ENCODE measurements at regions not wholly inside any gene's neighbourhood (a gene's known extent, or its start where the extent isn't known, plus 50 kb on each side); places are given as distances from the start of the nearest gene placed in this dataset.
A peak's percentile ranks its signal among the peaks of the same experiment; 100 is the strongest.

DNA sequence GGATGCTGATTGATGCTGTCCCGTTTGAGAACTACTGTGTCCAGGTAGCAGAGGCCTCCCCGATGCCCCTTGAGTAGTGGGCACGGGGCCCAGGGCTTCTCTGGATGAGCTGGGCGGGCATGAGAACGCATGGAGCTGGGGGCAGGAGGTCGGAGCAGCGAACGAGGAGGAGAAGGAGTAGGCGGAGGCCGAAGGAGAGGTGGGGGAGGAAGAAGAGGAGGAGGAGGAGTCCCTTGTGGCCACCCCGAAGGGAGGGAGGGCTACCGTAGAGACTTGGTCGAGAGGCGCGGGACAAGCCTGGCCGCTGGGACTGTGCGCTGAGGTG, 62.9 kb downstream of the CRYBB2 start:
- H3K4me2 ChIP-seq (ENCODE audit: low read depth, low read length) = no peak overlapping the region
- no peaks in the 10 kb centered on the region for H3K9me3 ChIP-seq (ENCODE audit: control insufficient read depth, insufficient read depth, low read length)
- H2BK120ac ChIP-seq (ENCODE audit: low read depth, low read length) = no peak overlapping the region
- H4K8ac ChIP-seq (ENCODE audit: low read depth in 2 of 2, low read length in 2 of 2) = no peak overlapping the region
- ChIA-PET POLR2A (ENCODE audit: unreplicated experiment) (no interaction called here), CTCF (no interaction called here)
- H3K36me3 ChIP-seq (ENCODE audit: control insufficient read depth, insufficient read depth, low read length) = no peaks in the 10 kb centered on the region
- H3K9me1 ChIP-seq (ENCODE audit: insufficient read depth, low read length) = no peaks in the 10 kb centered on the region
- no peaks in the 10 kb centered on the region for H3K4me1 ChIP-seq (ENCODE audit: control insufficient read depth, insufficient read depth, low read length)
- no peak overlapping the region for H4K5ac ChIP-seq (ENCODE audit: low read depth, low read length)
- BruUV-seq (replicated peaks) = no TSS peak
- 2% methylated on average over 10 of the region's 17 CpGs; no CpG with 5 or more reads in 1 of the 2 experiments for WGBS, 2 experiments (ENCODE audit: extremely low coverage in 2 of 2, insufficient read length in 1 of 2)
- no peak overlapping the region for H2AFZ ChIP-seq (replicated peaks; ENCODE audit: low read length, poor library complexity)
- ATAC-seq (ENCODE audit: low read depth) = no peak; the same call in 1 of the 2 replicates
- no peak overlapping the region for H4K91ac ChIP-seq (ENCODE audit: insufficient read depth, low read depth, low read length)
- H3K27ac ChIP-seq (ENCODE audit: insufficient read depth, low read length) = no peak overlapping the region
- dilution Hi-C loops (cut with HindIII; ENCODE audit: low sequenced_read_pairs, unreplicated experiment) = no loop called here
- H3K9ac ChIP-seq (ENCODE audit: low read depth, low read length) = no peak overlapping the region
- no peak overlapping the region for H2BK5ac ChIP-seq (ENCODE audit: low read depth, low read length, poor library complexity, severe bottlenecking)
- H3K56ac ChIP-seq (ENCODE audit: extremely low read depth, insufficient read depth, low read length) = no peak overlapping the region
- no peak overlapping the region for H2BK20ac ChIP-seq (ENCODE audit: low read depth, low read length)
- TF ChIP-seq MXI1 (IDR thresholded peaks at IDR 0.05; ENCODE audit: borderline replicate concordance, low read depth, low read length) (no peak), POLR2A (IDR thresholded peaks at IDR 0.05; ENCODE audit: low read depth, low read length) (no peak), CHD1 (IDR thresholded peaks at IDR 0.05; ENCODE audit: low read depth, low read length) (no peak), RAD21 (IDR thresholded peaks at IDR 0.05; ENCODE audit: low read length) (no peak), RCOR1 (IDR thresholded peaks at IDR 0.05; ENCODE audit: insufficient replicate concordance, low read length) (no peak), BHLHE40 (IDR thresholded peaks at IDR 0.05; ENCODE audit: low read depth, low read length) (no peak), MAFK (IDR thresholded peaks at IDR 0.05; ENCODE audit: low read depth, low read length) (no peak), FOS (IDR thresholded peaks at IDR 0.05; ENCODE audit: low read depth, low read length) (no peak), RFX5 (IDR thresholded peaks at IDR 0.05; ENCODE audit: low read depth, low read length) (no peak), USF2 (IDR thresholded peaks at IDR 0.05; ENCODE audit: low read depth, low read length) (no peak), ELK1 (IDR thresholded peaks at IDR 0.05; ENCODE audit: borderline replicate concordance, low read depth, low read length) (no peak), NFE2L2 (IDR thresholded peaks at IDR 0.05; ENCODE audit: low read depth, low read length) (no peak), CEBPB (IDR thresholded peaks at IDR 0.05; ENCODE audit: low read depth, low read length) (no peak), SMC3 (IDR thresholded peaks at IDR 0.05; ENCODE audit: low read depth, low read length) (no peak)
- TF ChIP-seq, protein P1, sequence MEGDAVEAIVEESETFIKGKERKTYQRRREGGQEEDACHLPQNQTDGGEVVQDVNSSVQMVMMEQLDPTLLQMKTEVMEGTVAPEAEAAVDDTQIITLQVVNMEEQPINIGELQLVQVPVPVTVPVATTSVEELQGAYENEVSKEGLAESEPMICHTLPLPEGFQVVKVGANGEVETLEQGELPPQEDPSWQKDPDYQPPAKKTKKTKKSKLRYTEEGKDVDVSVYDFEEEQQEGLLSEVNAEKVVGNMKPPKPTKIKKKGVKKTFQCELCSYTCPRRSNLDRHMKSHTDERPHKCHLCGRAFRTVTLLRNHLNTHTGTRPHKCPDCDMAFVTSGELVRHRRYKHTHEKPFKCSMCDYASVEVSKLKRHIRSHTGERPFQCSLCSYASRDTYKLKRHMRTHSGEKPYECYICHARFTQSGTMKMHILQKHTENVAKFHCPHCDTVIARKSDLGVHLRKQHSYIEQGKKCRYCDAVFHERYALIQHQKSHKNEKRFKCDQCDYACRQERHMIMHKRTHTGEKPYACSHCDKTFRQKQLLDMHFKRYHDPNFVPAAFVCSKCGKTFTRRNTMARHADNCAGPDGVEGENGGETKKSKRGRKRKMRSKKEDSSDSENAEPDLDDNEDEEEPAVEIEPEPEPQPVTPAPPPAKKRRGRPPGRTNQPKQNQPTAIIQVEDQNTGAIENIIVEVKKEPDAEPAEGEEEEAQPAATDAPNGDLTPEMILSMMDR (conservative IDR thresholded peaks at IDR 0.05; ENCODE audit: low read depth, low read length) = no peak
- no peak overlapping the region for H3K4ac ChIP-seq (ENCODE audit: low read depth, low read length)
- H3K14ac ChIP-seq (replicated peaks; ENCODE audit: low read depth, low read length) = no peak overlapping the region
- no peaks in the 10 kb centered on the region for H3K79me1 ChIP-seq (ENCODE audit: low read depth in 1 of 2, low read length in 2 of 2)
- no peak overlapping the region for H3K23ac ChIP-seq (ENCODE audit: low read depth, low read length)
- H2AK5ac ChIP-seq (ENCODE audit: low read depth, low read length) = no peak overlapping the region
- no peak overlapping the region for H3K18ac ChIP-seq (ENCODE audit: low read depth, low read length)
- no peak overlapping the region for H3K4me3 ChIP-seq (ENCODE audit: insufficient read depth, low read depth, low read length)
- in situ Hi-C loops (cut with MboI; ENCODE audit: low sequenced_read_pairs) = no loop called here
- intact Hi-C loops (cut with micrococcal nuclease) = loop anchor here (5.0 kb wide), 1 partner anchor 240 kb away; no protein-coding TSS in a partner anchor
- H2AK9ac ChIP-seq (replicated peaks; ENCODE audit: low read depth, low read length, poor library complexity) = peak overlapping the region; percentile 70
- no peaks in the 10 kb centered on the region for H4K20me1 ChIP-seq (ENCODE audit: insufficient read depth, low read length)
- peaks cover 32% of the 10 kb centered on the region for H3K27me3 ChIP-seq (ENCODE audit: control insufficient read depth, insufficient read depth, low read length)
- H2BK15ac ChIP-seq (ENCODE audit: low read depth, low read length) = no peak overlapping the region
- DNase-seq = no peak

Data from IMR-90 (cell line).